Subcutaneous abdominal adipose tissue (tissue), 5 donors: ENCODE measurements at regions not wholly inside any gene's neighbourhood (a gene's known extent, or its start where the extent isn't known, plus 50 kb on each side); places are given as distances from the start of the nearest gene placed in this dataset.
"Not testable (repeated sequence)": the region's sequence is repeated elsewhere in the genome, so short reads cannot be mapped to it uniquely, and the experiment has no call there.

Source experiments
- H3K27ac ChIP-seq: one replicate; pipeline ENCODE4 v1.7.0; 2013; ENCODE audit warnings: low read depth, mild to moderate bottlenecking, inconsistent platforms, low read length, moderate library complexity
- H3K27me3 ChIP-seq, 5 donors: one replicate each; pipeline ENCODE4 v1.7.0; 2013; ENCODE audit warnings: low read length in 5 of 5, inconsistent platforms in 1 of 5; ENCODE audit not compliant: control insufficient read depth in 5 of 5, insufficient read depth in 4 of 5
- H3K36me3 ChIP-seq, 5 donors: one replicate each; pipeline ENCODE4 v1.7.0; 2013; ENCODE audit warnings: low read length in 5 of 5; ENCODE audit not compliant: control insufficient read depth in 5 of 5, insufficient read depth in 5 of 5
- H3K4me1 ChIP-seq, 5 donors: one replicate each; pipeline ENCODE4 v1.7.0; 2013; ENCODE audit warnings: low read length in 5 of 5, mild to moderate bottlenecking in 3 of 5, moderate library complexity in 1 of 5; ENCODE audit not compliant: control insufficient read depth in 5 of 5, insufficient read depth in 5 of 5
- H3K4me3 ChIP-seq, 5 donors: one replicate each; pipeline ENCODE4 v1.7.0; 2013; ENCODE audit warnings: low read length in 5 of 5, low read depth in 1 of 5
- H3K9ac ChIP-seq, 5 donors: one replicate each; pipeline ENCODE4 v1.7.0; 2013; ENCODE audit warnings: low read length in 5 of 5, mild to moderate bottlenecking in 4 of 5, moderate library complexity in 3 of 5
- H3K9me3 ChIP-seq, 5 donors: one replicate each; pipeline ENCODE4 v1.7.0; 2013; ENCODE audit warnings: low read length in 5 of 5; ENCODE audit not compliant: control insufficient read depth in 5 of 5
- donor health status: healthy.
- donor health status: healthy.
- donor health status: healthy.
- donor health status: healthy.
- donor health status: healthy.

DNA sequence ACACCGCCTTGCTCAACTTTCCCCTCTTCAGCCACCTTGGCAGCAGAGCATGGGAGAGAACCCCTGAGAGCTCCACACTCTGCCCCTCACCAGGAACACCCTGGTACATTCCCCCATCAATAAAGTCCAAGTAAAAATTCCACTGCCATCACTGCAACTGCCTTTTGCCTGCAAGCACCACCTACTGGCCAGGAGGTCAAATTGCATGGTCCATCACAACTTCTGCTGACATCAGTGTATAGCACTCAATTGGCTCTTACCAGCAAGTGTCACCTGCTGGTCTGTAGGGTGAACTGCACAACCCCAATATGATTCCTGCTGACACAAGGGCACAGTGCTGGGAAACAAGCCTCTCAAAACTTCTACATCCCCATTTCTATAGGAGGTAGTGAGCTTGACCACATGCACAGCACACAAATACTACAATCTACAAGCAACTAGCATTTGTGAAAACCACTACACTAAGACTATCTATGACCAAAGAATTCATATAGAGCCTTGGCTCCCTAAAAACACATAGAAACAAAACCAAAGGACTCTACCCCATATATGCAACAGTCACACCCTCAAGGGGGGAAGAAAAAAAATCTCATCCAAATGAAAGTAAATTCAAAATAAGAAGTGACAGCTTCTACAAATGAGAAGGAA, 69.2 kb downstream of the FASLG start:
- no peak overlapping the region for H3K27ac ChIP-seq
- H3K27me3 ChIP-seq = peaks cover 0 to 3% (median 0%) of the 10 kb centered on the region in 5 donors
- H3K4me1 ChIP-seq = peaks cover 0 to 5% (median 0%) of the 10 kb centered on the region in 5 donors
- no peak overlapping the region for H3K4me3 ChIP-seq
- no peaks in the 10 kb centered on the region for H3K36me3 ChIP-seq
- no peak overlapping the region for H3K9ac ChIP-seq
- no peaks in the 10 kb centered on the region for H3K9me3 ChIP-seq

- H3K4me1 ChIP-seq, H3K9me3 ChIP-seq, H3K36me3 ChIP-seq, H3K4me3 ChIP-seq, H3K27ac ChIP-seq, H3K27me3 ChIP-seq, H3K9ac ChIP-seq: not testable (repeated sequence)
Observed at GRCh38 chr1:172728705-172729104, 69.8 kb downstream of the FASLG start.

DNA sequence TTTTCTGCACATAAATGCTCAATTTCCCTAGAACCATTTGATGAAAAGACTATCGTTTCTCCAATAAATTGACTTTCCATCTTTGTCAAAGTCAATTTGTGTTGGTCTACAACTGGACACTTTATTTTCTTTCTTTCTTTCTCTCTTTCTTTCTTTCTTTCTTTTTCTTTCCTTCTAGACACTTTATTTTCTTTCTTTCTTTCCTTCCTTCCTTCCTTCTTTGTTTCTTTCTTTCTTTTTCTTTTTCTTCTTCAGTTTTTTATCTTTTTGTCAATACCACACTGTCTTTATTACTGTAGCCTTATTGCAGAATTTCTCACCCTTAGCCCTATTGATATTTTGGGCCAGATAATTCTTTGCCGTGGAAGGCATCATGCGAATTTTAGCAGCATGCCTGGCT, 73.5 kb downstream of the FASLG start:
- Histone ChIP-seq H3K27ac (no peak overlapping the region), H3K9ac (no peak overlapping the region), H3K27me3 (peaks cover 0 to 3% (median 0%) of the 10 kb centered on the region in 5 donors), H3K9me3 (no peaks in the 10 kb centered on the region), H3K4me1 (no peaks in the 10 kb centered on the region), H3K36me3 (no peaks in the 10 kb centered on the region), H3K4me3 (no peak overlapping the region)

GRCh38 chr1:172733815-172734214, 74.9 kb downstream of the FASLG start:
- Histone ChIP-seq H3K9ac (no peak overlapping the region), H3K27ac (no peak overlapping the region), H3K36me3 (no peaks in the 10 kb centered on the region), H3K9me3 (no peaks in the 10 kb centered on the region), H3K4me3 (no peak overlapping the region), H3K4me1 (no peaks in the 10 kb centered on the region), H3K27me3 (peaks cover 0 to 3% (median 0%) of the 10 kb centered on the region in 5 donors)

GRCh38 chr1:172738389-172738788, 79.5 kb downstream of the FASLG start:
- Histone ChIP-seq H3K4me3 (no peak overlapping the region), H3K4me1 (no peaks in the 10 kb centered on the region), H3K9ac (no peak overlapping the region), H3K9me3 (no peaks in the 10 kb centered on the region), H3K27me3 (peaks cover 0 to 4% (median 0%) of the 10 kb centered on the region in 5 donors), H3K27ac (no peak overlapping the region), H3K36me3 (no peaks in the 10 kb centered on the region)

DNA sequence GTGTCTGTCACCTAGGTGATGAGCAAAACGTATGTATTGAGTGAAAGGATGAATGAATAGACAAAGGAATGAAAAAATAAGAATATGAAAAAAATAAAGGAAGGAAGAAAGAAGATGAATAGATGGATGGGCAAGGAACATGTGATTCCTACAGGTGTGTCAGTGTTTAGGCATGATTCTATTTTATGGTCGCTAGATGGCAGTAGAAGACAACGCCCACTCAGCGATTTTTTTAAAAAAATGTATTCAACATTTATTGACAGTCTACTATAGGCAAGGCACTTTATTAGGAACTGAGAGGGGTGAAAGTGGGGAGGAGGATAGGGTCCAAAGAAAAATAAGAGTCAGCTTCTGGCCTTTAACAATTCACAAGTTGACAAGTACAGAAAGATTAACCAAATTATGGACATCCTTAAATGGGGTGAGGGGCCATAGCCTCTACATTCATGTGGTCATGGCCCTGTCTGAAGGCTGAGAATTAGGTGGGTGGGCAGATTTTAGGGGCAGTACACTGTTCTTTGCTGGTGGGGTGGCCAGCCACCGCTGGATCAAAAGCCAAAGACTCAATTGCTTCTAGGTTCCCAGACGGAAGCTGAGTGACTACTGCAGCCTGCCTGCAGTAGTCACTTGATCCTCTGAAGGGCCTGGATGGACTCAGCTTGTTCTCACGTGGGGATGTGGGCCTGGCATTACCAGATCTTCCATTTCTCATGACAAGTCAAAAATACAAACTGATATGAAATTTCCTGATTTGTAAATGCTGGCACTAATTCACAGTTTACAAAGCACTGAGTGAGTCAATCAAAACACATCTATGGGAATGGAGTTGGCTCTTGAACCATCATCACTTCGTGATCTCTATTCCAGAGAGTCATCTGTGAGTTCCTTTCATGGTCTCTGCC, 83.9 kb downstream of the FASLG start:
- Histone ChIP-seq H3K27me3 (peaks cover 0 to 4% (median 0%) of the 10 kb centered on the region in 5 donors), H3K27ac (no peak overlapping the region), H3K4me3 (no peak overlapping the region), H3K9me3 (no peaks in the 10 kb centered on the region), H3K9ac (no peak overlapping the region), H3K4me1 (peaks cover 0 to 25% (median 4%) of the 10 kb centered on the region in 5 donors), H3K36me3 (no peaks in the 10 kb centered on the region)

GRCh38 chr1:172745014-172745413, 86.1 kb downstream of the FASLG start:
- Histone ChIP-seq H3K27ac (no peak overlapping the region), H3K27me3 (peaks cover 0 to 4% (median 0%) of the 10 kb centered on the region in 5 donors), H3K4me3 (no peak overlapping the region), H3K9ac (no peak overlapping the region), H3K9me3 (no peaks in the 10 kb centered on the region), H3K36me3 (no peaks in the 10 kb centered on the region), H3K4me1 (peaks cover 0 to 25% (median 4%) of the 10 kb centered on the region in 5 donors)

DNA sequence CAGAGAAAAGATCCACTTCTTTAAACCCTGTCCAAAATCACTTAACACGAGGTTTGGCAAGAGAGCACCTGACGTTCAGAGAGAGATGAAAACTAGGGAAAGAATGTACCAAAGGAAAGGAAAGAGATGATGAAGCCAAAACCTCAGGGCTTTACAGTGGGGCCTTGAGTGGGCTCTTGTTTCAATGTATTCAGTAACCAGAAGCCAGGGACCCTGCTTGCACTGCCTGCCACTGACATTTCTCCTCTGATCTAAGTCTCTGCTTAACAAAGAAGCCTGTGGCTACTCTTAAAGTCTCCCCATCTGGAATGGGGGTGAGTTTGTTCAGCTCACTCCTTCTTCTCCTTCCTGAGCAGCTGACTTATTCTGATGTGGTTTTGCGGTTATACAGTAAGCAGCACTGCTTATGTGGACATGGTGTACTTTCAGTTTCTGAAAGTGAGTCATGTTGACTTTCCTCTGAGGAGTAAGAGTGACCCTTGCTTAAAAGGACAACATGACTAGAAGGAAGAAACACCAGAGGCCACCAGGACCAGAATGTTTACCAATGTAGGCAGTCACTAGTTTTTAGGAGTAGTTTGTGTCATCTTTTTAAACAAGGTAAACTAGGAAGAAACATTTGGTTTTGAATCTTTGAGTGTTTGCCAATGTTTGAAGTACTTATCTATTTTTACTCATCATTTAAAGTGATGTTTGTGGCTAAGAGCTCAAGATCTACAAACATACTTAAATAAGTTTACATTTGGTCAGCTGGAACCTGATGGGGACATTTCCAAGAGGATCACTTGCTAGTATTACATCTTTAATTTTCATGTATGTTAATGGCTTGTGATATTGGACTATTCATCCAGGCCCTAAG, 87.4 kb downstream of the FASLG start:
- H3K9me3 ChIP-seq = no peaks in the 10 kb centered on the region
- H3K9ac ChIP-seq = no peak overlapping the region
- H3K27ac ChIP-seq = no peak overlapping the region
- no peak overlapping the region for H3K4me3 ChIP-seq
- peaks cover 0 to 25% (median 4%) of the 10 kb centered on the region in 5 donors for H3K4me1 ChIP-seq
- peaks cover 0 to 4% (median 0%) of the 10 kb centered on the region in 5 donors for H3K27me3 ChIP-seq
- H3K36me3 ChIP-seq = no peaks in the 10 kb centered on the region

DNA sequence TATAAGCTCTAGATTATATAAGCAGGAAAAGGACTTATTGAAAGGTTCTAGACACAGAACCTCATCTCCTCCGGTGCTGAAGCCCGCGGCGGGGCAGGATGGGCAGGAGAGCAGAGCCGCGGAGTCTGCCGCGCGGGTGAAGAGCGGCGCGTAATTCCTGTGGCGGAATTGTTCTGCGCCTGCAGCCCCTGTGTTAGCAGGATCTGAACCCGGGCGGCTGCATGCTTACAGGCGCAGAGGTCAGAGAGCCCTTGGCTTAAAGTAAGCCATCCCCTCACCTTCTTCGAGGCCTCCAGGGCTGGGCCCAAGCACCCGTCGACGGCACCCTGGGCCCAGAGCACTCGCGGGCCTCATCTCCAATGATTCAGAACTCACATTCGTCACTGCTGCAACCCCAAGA, 89.3 kb downstream of the FASLG start:
- no peak overlapping the region for H3K4me3 ChIP-seq
- no peak overlapping the region for H3K9ac ChIP-seq
- no peak overlapping the region for H3K27ac ChIP-seq
- no peaks in the 10 kb centered on the region for H3K27me3 ChIP-seq
- H3K4me1 ChIP-seq = peaks cover 0 to 25% (median 4%) of the 10 kb centered on the region in 5 donors
- H3K36me3 ChIP-seq = no peaks in the 10 kb centered on the region
- no peaks in the 10 kb centered on the region for H3K9me3 ChIP-seq
